Colon (tissue), 2 donors: ENCODE measurements at regions not wholly inside any gene's neighbourhood (a gene's known extent, or its start where the extent isn't known, plus 50 kb on each side); places are given as distances from the start of the nearest gene placed in this dataset.
"Not testable (repeated sequence)": the region's sequence is repeated elsewhere in the genome, so short reads cannot be mapped to it uniquely, and the experiment has no call there.

ENCODE experiments used
- FAIRE-seq: peaks from 2 replicates; lab custom pipeline; 2012; peaks lifted over from hg19 to GRCh38; lab: Jason Lieb, UNC
- donor health status: control.
- donor health status: control.

DNA sequence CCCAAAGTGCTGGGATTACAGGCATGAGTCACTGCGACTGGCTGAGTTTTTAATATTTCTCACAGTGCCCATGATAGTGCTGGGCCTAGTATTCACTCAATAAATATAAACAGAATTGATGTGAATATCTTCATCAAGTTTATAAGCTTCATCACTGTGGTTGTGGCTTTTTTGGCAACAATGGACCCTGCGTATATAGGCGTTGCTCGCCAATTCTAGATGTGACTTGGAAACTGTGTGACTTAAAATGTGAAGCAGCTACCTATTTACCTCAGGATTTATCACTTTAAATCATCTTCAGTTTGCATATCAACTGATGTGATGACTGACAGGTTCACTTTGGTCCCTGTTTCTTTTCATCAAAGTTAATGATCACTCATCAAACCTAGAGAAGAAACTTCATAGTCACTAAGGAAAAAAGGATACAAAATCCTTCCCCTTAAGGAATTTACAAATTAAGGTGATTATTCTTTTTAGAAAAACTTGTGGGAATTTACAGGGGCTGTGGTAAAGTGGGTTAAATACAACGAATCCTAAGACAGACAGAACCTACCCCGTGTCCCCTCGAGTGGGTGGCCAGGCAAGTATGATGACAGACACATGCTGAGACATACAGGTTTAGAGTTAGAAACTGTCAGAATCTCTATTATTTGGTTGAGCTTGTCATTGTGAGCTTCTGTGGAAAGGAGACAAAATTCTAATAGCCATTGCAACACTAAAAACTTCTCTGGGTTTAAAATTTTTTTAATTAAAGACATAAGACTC lies 101.3 kb downstream of the AKAP11 start:
- no peak for FAIRE-seq

DNA sequence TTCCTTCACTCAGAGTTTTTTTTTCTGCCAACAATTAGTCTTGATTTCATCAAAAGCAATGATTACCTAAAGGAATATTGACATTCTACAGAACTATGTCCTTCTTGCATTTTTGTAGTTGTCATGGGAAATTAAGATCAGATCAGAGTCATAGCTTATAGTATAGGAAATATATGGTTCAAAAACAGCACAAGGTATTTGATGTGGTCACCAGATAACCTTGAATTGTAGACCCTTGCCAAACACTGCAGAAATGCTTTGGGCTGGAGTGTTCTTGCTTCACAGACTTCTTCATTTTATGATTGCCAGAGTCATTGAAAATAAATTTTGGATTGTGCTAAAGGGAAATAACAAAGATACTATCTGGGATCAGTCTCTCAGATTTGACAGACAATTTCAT lies 103.7 kb downstream of the AKAP11 start:
- no peak for FAIRE-seq

DNA sequence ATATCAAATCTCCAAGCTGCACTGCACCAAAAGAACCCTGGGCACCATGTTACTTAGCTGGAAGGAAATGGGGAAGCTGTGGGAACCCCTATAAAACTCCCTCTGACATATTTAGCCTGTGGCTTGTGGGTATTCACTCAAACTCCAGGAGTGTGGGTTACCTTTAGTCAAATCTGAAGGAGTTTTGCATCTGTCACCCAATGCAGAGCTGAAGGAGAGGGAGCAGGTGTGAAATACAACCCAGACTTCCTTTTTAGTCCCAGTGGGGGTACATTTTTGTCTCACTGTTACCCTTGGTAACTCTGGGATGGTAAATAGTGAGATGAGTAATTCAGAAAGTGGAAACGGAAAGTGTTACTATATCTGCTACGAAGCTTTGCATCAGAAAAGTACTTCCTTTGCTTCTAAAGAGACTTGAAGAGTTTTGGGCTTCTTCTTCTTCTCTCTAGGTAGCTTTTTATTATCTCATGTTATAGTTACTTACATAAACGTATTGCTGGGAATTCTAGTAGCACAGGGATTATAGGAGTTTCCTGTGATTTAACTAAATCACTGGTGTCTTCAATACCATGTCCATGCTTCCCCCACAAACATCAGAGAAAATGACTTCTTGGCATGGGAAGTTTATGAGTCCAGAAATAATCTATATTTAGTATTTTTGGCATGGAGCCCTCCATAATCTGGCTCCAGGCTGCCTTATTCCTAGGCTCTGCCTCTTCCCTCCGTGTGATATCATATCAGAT lies 105.9 kb downstream of the AKAP11 start:
- FAIRE-seq: no peak

DNA sequence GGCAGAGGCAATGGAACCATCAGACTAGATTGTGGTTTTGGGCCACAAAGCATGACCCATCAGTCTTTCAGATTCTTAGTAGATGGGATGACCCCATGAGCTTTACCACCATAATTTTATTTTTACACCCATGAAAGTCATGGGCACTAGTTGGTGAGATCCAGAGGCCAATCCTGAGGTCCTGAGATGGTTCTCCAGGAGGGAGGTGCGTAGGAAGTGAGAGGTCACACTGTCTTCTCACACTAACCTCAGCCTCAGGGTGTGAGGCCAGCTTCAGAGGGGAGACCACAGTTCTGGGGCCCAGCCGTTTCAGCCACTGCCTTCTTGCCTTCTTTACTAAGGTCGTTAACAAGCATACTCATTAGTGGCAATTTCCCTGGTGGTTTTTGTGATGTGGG lies 106.4 kb downstream of the AKAP11 start:
- FAIRE-seq: no peak

DNA sequence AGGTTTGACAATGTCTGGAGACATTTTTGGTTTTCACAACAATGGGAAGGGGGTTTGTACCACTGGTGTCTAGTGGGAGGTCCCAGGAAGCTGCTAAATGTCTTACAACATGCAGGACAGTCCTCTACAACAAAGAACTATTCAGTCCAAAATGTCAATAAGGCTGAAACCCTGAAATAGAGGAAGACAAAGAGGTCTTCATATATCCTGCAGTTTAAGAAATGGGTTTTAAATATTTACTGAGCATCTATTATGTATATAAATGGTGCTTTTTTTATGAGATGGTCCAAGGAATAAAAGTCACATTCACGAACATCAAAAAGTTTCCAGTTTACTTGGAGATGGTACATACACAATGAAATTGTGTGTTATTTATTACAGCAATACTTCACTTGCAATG lies 107.3 kb downstream of the AKAP11 start:
- FAIRE-seq: no peak

DNA sequence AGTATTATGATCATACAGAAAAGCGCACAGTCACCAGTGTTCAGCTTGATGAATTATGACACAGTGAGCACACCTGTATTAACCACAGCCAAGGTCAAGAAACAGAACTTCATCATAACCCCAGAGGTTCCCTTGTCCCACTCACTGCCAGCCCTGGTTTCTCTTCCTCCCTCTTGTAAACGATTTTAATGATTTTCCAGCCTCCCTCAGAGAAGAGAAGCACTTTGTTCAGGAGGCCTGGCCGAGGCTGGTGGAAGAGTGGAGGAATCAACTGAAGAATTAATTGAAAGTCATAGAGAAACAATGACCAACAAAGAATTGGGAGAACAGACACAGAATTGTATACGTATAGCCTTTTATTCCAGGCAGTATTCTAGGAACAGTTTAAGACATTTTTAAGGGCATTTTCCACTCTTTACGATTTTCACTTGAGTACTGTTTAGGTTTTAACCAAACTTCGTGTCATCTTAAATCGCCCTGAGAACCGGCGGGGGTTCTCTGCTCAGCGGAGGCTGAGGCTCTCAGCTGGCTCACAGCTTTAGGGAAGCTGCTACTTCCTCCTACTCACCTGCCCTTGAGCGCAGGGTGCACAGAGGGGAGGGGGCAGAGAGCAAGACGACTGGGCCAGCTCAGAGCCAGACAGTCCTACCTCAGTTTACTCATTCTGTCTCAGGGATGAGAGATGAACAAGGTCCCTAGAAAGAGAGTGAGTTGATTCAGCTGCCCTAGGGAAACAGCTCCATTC lies 108.6 kb downstream of the AKAP11 start:
- no peak for FAIRE-seq

DNA sequence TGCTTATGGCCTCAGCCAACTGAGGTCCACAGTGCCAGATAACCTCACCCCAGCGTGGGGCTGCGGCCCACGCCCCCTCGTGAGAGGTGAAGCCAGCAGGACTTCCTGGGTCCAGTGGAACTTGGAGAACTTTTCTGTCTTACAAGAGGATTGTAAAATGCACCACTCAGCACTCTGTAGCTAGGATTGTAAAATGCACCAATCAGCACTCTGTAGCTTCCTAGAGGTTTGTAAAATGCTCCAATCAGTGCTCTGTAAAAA lies 109.1 kb downstream of the AKAP11 start:
- no peak for FAIRE-seq

DNA sequence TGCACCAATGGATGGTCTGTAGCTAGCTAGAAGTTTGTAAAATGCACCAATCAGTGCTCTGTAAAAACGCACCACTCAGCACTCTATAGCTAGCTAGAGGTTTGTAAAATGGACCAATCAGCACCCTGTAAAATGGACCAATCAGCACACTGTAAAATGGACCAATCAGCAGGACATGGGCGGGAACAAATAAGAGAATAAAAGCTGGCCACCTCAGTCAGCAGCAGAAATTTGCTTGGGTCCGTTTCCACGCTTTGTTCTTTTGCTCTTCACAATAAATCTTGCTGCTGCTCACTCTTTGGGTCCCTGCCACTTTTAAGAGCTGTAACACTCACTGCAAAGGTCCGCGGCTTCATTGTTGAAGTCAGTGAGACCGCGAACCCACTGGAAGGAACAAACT lies 109.5 kb downstream of the AKAP11 start:
- not testable (repeated sequence) for FAIRE-seq

DNA sequence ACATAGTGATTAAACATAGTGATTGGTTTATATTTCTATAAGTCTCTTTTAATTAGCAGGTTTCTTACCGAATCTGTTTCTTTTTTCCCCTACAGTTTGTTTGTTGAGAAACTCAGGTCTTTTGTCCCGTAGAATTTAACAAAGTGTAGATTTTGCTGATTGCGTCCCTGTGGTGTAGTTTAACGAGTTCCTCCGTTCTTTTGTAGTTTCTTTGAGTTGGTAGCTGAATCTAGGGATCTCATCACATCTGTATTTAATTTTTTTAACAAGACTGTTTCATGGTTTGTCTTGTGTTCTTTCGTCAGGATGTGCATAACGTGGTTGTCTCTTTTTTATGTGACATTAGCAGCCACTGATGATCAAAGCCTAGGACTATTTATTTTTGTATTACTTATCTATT lies 111.1 kb downstream of the AKAP11 start:
- no peak for FAIRE-seq

DNA sequence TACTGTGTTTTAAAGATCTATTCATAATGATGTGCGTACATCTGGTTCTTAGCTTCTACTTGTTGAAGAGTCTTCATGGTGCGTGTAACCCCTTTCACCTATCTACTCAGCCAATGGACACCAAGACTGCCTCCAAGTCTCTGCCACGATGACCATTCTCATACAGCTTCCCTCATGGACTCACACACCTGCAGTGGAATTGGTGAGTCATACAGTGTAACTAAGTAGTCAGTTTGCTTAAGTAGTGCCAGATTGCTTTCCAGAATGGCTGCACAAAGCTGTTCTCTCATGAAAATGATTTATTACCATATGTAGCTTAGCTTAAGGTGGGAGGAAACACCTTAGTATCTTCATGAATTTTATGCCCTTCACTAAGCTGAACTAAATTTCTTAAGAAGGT lies 112.3 kb downstream of the AKAP11 start:
- no peak for FAIRE-seq

DNA sequence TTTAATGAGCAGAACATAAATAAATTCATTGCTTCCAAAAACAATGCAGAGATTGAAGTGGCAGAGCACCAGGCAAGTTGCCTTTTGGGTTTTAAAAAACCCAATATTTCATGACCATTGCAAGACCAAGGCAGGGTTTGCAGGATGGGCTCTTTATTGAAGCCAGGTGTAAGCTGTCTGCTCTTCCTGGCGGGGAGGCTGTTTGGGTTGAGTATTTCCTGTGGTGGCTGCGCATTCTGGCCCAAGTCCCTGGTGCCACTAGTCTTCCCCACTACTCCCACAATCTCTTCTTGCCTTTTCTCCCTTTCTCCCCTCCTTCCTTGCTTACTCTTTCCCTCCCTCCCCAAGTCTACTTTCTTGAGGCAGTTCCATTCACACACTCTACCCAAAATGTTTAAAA lies 116.4 kb downstream of the AKAP11 start:
- no peak for FAIRE-seq

DNA sequence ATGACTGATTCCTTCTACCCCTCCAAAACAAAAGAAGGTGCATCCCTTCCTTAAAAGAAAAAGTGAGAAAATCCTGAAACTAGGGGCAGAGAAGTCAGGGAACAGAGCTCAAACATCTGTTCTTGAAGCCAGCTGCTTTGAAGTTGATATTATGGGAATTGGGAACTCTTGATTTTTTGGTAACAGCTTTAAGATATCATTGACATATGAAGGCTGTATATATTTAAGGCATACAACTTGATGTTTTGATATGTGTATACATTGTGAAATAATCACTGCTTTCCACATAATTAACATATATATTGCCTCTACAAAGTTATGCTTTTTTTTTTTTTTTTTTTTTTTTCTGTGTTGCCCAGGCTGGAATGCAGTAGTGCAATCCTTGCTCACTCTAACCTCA lies 117.1 kb downstream of the AKAP11 start:
- FAIRE-seq: no peak

DNA sequence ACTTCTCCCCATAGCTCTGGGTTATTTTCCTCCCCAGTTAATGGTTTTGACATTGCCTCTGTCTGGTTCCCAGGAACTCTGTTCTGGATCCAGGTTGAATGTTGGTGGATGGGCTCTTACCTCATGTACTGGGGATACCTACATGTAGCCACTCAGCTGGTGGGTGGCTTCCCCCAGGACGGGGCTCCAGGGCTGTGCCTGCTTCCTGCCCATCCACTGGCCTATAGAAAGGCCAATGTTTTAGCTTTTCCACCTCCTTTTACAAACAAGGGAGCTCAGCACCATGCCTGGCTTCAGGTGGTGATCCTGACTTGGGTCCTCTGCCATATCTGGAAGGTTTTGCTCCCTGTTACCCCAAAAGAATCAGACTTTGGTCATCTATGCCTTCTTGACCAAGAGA lies 120.2 kb downstream of the AKAP11 start:
- no peak for FAIRE-seq

DNA sequence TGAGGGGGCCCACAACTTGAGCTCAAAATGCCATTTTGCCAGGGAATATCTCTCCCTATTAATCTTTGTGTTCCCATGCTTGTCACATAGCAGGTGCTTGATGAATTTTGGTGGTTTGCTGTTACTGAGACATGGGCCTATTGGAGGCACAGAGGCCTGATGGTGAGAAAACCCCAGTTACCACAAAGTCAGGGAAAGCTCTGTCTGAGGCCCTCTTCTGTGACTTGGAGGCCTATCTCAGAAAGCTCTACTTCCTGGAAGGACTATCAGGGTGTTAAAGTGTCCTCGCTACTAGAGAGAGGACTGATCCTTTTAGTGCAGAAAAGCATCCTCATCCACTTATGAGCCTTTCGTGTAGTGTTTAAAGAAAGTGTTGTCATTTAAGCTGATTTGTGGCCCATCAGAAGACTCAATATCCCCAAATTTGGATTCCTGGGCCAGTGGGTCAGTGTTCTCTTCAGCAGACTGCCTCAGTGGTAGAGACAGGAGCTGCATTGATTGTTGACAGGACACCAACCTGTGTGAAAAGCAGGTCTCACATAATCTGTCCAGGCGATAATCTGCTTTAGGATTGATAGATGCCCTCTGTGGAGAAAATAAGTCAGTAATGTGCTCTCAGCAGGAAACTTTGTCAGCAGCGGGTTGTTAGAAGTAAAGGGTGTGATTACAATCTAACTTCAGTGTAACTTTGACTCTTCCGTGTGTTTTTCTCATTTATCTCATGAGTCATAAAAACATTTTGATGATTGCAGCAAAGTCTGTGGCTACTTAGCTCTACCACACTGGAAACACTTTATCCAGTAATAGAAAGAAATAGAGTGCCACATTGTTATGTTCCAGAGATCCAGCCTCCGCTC lies 121.0 kb downstream of the AKAP11 start:
- FAIRE-seq: no peak

DNA sequence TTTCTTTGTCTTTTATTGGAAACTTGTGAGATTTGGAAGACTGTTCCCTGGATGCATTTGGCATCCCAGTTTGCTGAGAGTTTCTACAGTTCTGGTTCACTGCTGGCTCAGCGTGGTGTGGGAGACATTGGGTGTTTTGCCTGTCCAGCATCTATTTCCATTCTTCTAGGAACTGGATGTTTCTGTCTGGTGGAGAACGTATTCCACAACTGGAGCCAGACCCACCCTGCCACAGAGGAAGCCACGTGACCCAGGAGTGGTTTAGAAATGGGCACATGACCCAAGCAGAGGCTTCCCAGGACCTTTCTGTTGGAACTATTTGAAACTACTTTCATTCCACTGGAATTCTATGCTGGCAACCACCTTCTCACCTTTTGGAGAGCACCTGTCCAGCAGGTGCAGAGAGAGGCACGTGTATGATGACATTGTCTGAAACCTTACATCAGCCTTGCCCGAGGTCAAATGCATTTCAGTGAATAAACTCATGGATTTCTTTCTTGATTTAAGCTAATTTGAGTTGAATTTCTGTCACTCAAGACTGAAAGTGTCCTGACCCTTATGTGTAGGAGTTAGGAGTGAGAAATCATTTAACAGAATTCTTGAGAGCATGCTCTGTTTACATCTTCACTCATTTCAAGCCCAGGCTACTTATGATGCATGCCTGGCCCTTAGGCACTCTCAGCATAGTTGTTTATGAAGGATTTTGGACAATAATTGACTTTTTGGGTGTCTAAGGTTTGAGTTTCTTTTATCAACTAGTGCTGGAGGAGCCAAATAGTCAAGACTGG lies 121.8 kb downstream of the AKAP11 start:
- no peak for FAIRE-seq

DNA sequence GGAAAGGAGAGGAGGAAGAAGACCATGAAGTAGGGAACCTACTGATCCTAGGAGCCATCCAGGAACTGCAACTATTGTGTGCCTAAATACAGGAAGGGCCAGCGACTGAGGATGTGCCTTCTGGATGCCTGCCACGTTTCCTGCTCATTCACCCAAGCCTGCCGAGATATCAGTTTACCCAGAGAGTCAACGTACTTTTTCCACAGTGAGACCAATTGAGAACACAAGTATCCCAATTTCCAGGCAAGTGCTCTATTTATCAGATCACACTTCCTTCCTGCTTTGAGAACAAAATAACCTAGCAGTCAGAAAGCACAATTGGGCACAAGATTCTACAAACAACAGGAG lies 122.4 kb downstream of the AKAP11 start:
- FAIRE-seq: no peak

DNA sequence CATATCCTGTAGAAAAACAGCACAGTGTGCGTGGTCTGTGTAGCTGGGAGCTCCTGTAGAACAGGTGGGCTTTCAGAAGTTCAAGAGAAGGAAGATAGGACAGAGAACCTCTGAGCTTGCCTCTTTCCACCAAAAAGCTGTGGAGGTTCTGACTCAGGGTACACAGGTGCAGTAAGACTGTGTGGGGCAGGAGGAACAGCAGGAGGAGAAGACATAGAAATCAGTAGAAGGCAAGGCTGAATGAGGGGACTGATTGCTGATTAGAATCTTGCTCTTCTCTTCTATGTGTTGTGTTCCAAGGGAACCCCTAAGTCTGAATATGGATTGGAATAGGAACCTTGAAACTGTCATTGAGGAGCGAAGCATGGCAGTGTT lies 122.7 kb downstream of the AKAP11 start:
- FAIRE-seq: no peak

DNA sequence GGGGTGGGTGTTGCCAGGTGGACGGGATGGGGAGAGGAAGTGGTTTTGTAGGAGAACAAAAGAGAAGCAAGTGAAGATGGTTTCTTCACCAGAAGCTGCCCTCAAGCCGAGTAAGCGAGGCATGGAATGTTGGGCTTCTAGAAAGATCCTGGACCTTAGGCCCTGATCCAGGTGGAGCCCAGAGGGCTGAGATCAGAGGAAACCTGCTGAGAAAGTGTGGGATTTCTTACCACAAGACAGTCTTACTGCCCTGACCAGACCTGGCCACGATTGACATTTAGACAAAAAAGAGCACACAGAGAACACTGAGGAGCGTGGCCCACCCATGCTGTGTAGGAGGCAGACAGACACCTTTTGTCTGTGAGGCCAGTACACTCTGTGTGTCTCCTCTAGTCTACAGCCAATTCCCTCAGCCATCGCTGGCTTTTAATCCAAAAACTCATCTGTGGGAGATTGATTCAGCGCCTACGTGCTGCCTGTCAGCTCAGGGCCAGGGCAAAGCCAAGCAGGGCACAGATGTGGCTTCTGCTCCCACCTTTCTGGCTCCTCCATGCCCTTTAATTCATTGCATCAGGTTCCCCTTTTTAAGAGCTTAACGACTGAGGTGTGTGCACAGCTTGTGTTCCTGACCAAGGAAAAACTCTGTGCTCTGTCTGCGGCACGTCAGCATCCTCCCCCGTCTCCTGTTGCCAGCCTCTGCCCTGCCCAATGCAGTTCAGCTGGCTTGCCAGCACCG lies 123.3 kb downstream of the AKAP11 start:
- FAIRE-seq: no peak

DNA sequence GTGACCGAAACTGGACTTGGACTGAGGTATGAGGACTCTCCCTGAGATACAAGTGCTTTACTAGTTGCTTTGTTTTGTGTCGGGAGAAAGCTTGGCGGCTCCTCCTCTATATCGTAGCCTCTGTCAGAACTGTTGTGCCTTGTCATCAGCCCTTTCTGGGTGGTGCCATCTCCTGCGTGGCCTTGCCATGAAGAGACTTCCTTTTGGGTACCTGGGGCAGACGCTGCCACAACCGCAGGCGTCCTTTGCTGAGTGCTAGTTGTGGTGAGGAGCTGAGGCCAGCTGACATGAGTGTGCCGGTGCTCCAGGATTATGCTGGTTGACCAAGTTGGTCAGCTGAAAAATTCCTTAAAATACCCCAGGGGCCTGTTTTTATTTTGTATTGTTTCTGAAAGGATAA lies 124.5 kb downstream of the AKAP11 start:
- FAIRE-seq: no peak

DNA sequence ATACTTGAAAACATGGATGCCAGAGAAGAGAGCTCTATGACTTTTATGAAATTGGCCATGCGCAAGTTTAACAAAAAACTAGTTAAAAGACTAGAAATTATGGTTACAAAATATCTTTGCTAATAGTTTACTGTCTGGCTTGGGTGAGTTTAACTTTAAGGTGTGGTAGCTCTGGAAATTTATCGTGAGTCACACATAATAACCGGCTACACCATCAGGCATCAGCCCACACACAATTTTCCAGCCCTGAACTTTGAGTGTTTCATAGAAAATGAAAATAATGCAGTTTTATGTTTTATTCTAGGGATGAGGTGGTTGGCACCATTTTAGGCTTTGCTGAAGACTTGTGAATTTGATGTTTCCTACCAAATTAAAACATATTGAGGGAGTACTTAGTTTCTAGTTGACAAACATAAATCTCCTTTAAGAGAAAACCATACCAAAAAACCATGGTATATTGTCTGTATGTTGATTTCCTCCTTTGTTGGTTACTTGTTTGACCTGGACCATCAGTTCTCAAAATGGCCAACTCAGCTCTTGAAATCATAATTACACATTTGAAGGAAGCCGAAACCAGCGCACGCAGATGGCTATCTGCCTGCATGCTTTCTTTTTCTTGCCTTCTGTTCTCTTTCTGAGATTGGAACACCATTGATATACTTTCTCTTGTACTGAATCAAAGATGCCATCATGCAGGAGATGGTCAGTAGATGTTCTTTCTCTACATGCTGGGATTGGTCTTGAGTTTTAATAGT lies 125.1 kb downstream of the AKAP11 start:
- FAIRE-seq: no peak
